Colon (tissue), 2 donors: ENCODE measurements at regions not wholly inside any gene's neighbourhood (a gene's known extent, or its start where the extent isn't known, plus 50 kb on each side); places are given as distances from the start of the nearest gene placed in this dataset.
"Not testable (repeated sequence)": the region's sequence is repeated elsewhere in the genome, so short reads cannot be mapped to it uniquely, and the experiment has no call there.

Experiments used
- FAIRE-seq: peaks from 2 replicates; lab custom pipeline; 2012; peaks lifted over from hg19 to GRCh38; lab: Jason Lieb, UNC
- donor health status: control.
- donor health status: control.

GRCh38 chr2:215862351-215862771 lies 151.0 kb downstream of the MREG start:
- no peak for FAIRE-seq

- FAIRE-seq: no peak
Measured at GRCh38 chr2:215861607-215862350, 151.6 kb downstream of the MREG start.

- no peak for FAIRE-seq
Measured at GRCh38 chr2:215856080-215856479, 157.3 kb downstream of the MREG start.

GRCh38 chr2:215855308-215855707 lies 158.0 kb downstream of the MREG start:
- FAIRE-seq: not testable (repeated sequence)

- no peak for FAIRE-seq
Measured at GRCh38 chr2:215854008-215854407, 159.3 kb downstream of the MREG start.

- FAIRE-seq: no peak
Measured at GRCh38 chr2:215851696-215852095, 161.7 kb downstream of the MREG start.

GRCh38 chr2:215851082-215851481 lies 162.3 kb downstream of the MREG start:
- FAIRE-seq: no peak

- FAIRE-seq: no peak
Measured at GRCh38 chr2:215850380-215850779, 163.0 kb downstream of the MREG start.

- no peak for FAIRE-seq
Measured at GRCh38 chr2:215849771-215850170, 163.6 kb downstream of the MREG start.

- FAIRE-seq: no peak
Measured at GRCh38 chr2:215848698-215849097, 164.7 kb downstream of the MREG start.

GRCh38 chr2:215848146-215848545 lies 165.2 kb downstream of the MREG start:
- FAIRE-seq: no peak

GRCh38 chr2:215847718-215848117 lies 165.6 kb downstream of the MREG start:
- FAIRE-seq: no peak

GRCh38 chr2:215847056-215847455 lies 166.3 kb downstream of the MREG start:
- no peak for FAIRE-seq

GRCh38 chr2:215845839-215846586 lies 167.3 kb downstream of the MREG start:
- FAIRE-seq: no peak

GRCh38 chr2:215843579-215843978 lies 169.8 kb downstream of the MREG start:
- FAIRE-seq: no peak

- no peak for FAIRE-seq
Measured at GRCh38 chr2:215841175-215841816, 172.1 kb downstream of the MREG start.

GRCh38 chr2:215839816-215840215 lies 173.5 kb downstream of the MREG start:
- FAIRE-seq: no peak

- FAIRE-seq: no peak
Measured at GRCh38 chr2:215839309-215839708, 174.0 kb downstream of the MREG start.

- no peak for FAIRE-seq
Measured at GRCh38 chr2:215836881-215837280, 176.5 kb downstream of the MREG start.

GRCh38 chr2:215835657-215836056 lies 177.7 kb downstream of the MREG start:
- FAIRE-seq: no peak

GRCh38 chr2:215835231-215835630 lies 178.1 kb downstream of the MREG start:
- FAIRE-seq: no peak

- no peak for FAIRE-seq
Measured at GRCh38 chr2:215833531-215834162, 179.7 kb downstream of the MREG start.

- no peak for FAIRE-seq
Measured at GRCh38 chr2:215832791-215833190, 180.6 kb downstream of the MREG start.
